SKM-1 (cell line): ENCODE measurements at regions not wholly inside any gene's neighbourhood (a gene's known extent, or its start where the extent isn't known, plus 50 kb on each side); places are given as distances from the start of the nearest gene placed in this dataset.

Experiments
- DNase-seq: peaks from one replicate; lab custom pipeline; 2025; ENCODE audit not compliant: unreplicated experiment; lab: John Stamatoyannopoulos, UW

GRCh38 chr4:3865986-3866812, 100.0 kb downstream of the ADRA2C start:
- no peak for DNase-seq

- no peak for DNase-seq
These were observed 100.6 kb downstream of the ADRA2C start for GRCh38 chr4:3866813-3867129.

GRCh38 chr4:3867403-3868100, 101.4 kb downstream of the ADRA2C start:
- no peak for DNase-seq

- DNase-seq: no peak
These were observed 102.3 kb downstream of the ADRA2C start for GRCh38 chr4:3868211-3869173.

- no peak for DNase-seq
These were observed 103.0 kb downstream of the ADRA2C start for GRCh38 chr4:3869174-3869572.

- no peak for DNase-seq
These were observed 103.7 kb downstream of the ADRA2C start for GRCh38 chr4:3869661-3870566.

- no peak for DNase-seq
These were observed 104.4 kb downstream of the ADRA2C start for GRCh38 chr4:3870567-3870962.

- no peak for DNase-seq
These were observed 105.1 kb downstream of the ADRA2C start for GRCh38 chr4:3871181-3871852.

- no peak for DNase-seq
These were observed 106.0 kb downstream of the ADRA2C start for GRCh38 chr4:3871881-3872833.

GRCh38 chr4:3872834-3873313, 106.7 kb downstream of the ADRA2C start:
- DNase-seq: no peak

GRCh38 chr4:3873408-3874027, 107.3 kb downstream of the ADRA2C start:
- no peak for DNase-seq

- no peak for DNase-seq
These were observed 107.8 kb downstream of the ADRA2C start for GRCh38 chr4:3874028-3874415.

- no peak for DNase-seq
These were observed 108.4 kb downstream of the ADRA2C start for GRCh38 chr4:3874525-3875110.

GRCh38 chr4:3875466-3875865, 109.3 kb downstream of the ADRA2C start:
- DNase-seq: no peak

- peak; percentile 14 for DNase-seq
These were observed 110.1 kb downstream of the ADRA2C start for GRCh38 chr4:3876057-3876845.

GRCh38 chr4:3877236-3877635, 111.1 kb downstream of the ADRA2C start:
- no peak for DNase-seq

GRCh38 chr4:3877868-3878267, 111.7 kb downstream of the ADRA2C start:
- DNase-seq: no peak
